GM19468 (cell line): ENCODE measurements at regions not wholly inside any gene's neighbourhood (a gene's known extent, or its start where the extent isn't known, plus 50 kb on each side); places are given as distances from the start of the nearest gene placed in this dataset.

Experiments used
- ATAC-seq: cut with Tn5 transposase; IDR thresholded peaks from one replicate; pipeline ENCODE4 v1.9.1; 2021; ENCODE audit warnings: mild to moderate bottlenecking, moderate library complexity, moderate number of reproducible peaks; ENCODE audit not compliant: unreplicated experiment; ENCODE audit errors: extremely low read depth

GRCh38 chr3:159887911-159888310, 100.7 kb upstream of the IL12A start:
- no peak for ATAC-seq

- no peak for ATAC-seq
These were observed 96.4 kb upstream of the IL12A start for GRCh38 chr3:159892171-159892795.

- no peak for ATAC-seq
These were observed 95.8 kb upstream of the IL12A start for GRCh38 chr3:159892801-159893200.

GRCh38 chr3:159894386-159894785, 94.2 kb upstream of the IL12A start:
- ATAC-seq = no peak

- ATAC-seq = no peak
These were observed 93.2 kb upstream of the IL12A start for GRCh38 chr3:159895430-159895829.

GRCh38 chr3:159896543-159896942, 92.1 kb upstream of the IL12A start:
- ATAC-seq = no peak

GRCh38 chr3:159897331-159898075, 91.1 kb upstream of the IL12A start:
- ATAC-seq = no peak

GRCh38 chr3:159898147-159898546, 90.5 kb upstream of the IL12A start:
- no peak for ATAC-seq

GRCh38 chr3:159899166-159899565, 89.5 kb upstream of the IL12A start:
- ATAC-seq = no peak

GRCh38 chr3:159902546-159903314, 85.9 kb upstream of the IL12A start:
- no peak for ATAC-seq

- ATAC-seq = peak; percentile 22
These were observed 84.2 kb upstream of the IL12A start for GRCh38 chr3:159904455-159904854.

- ATAC-seq = no peak
These were observed 83.7 kb upstream of the IL12A start for GRCh38 chr3:159904911-159905310.

- ATAC-seq = no peak
These were observed 80.8 kb upstream of the IL12A start for GRCh38 chr3:159907828-159908227.

- no peak for ATAC-seq
These were observed 77.5 kb upstream of the IL12A start for GRCh38 chr3:159910991-159911663.

- ATAC-seq = no peak
These were observed 77.0 kb upstream of the IL12A start for GRCh38 chr3:159911664-159912037.

GRCh38 chr3:159913712-159914414, 74.8 kb upstream of the IL12A start:
- no peak for ATAC-seq

- no peak for ATAC-seq
These were observed 74.2 kb upstream of the IL12A start for GRCh38 chr3:159914426-159914825.

GRCh38 chr3:159916052-159916451, 72.6 kb upstream of the IL12A start:
- no peak for ATAC-seq

GRCh38 chr3:159917141-159917540, 71.5 kb upstream of the IL12A start:
- ATAC-seq = no peak

GRCh38 chr3:159919873-159920272, 68.8 kb upstream of the IL12A start:
- ATAC-seq = peak; percentile 48
